Astrocyte (in vitro differentiated cells and primary cell): ENCODE measurements at regions not wholly inside any gene's neighbourhood (a gene's known extent, or its start where the extent isn't known, plus 50 kb on each side); places are given as distances from the start of the nearest gene placed in this dataset.

ENCODE experiments used
- DNase-seq: peaks from one replicate; pipeline ENCODE4 v3.0.0-alpha.2; 2010; ENCODE audit warnings: low read depth
- FAIRE-seq: peaks from 2 replicates; lab custom pipeline; 2011; peaks lifted over from hg19 to GRCh38; lab: Jason Lieb, UNC
- H2AFZ ChIP-seq: 2 replicates; pipeline ENCODE4 v1.6.0; 2012; ENCODE audit warnings: low read depth, low read length, inconsistent platforms
- H3K27ac ChIP-seq: 2 replicates; pipeline ENCODE4 v1.5.1; 2011; ENCODE audit warnings: low read depth, low read length, inconsistent platforms
- H3K27me3 ChIP-seq: 2 replicates; pipeline ENCODE4 v1.6.0; 2011; ENCODE audit warnings: low read length, inconsistent platforms; ENCODE audit not compliant: insufficient read depth
- H3K36me3 ChIP-seq: 2 replicates; pipeline ENCODE4 v1.5.1; 2011; ENCODE audit warnings: low read length, inconsistent platforms; ENCODE audit not compliant: insufficient read depth
- H3K4me1 ChIP-seq: 2 replicates; pipeline ENCODE4 v1.5.1; 2011; ENCODE audit warnings: low read length, inconsistent platforms; ENCODE audit not compliant: insufficient read depth
- H3K4me2 ChIP-seq: 2 replicates; pipeline ENCODE4 v1.6.0; 2012; ENCODE audit warnings: low read length, inconsistent platforms
- H3K4me3 ChIP-seq: 2 replicates; pipeline ENCODE4 v1.5.1; 2011; ENCODE audit warnings: low read depth, mild to moderate bottlenecking, low read length, inconsistent platforms; ENCODE audit not compliant: insufficient read depth
- H3K79me2 ChIP-seq: 2 replicates; pipeline ENCODE4 v1.6.0; 2012; ENCODE audit warnings: mild to moderate bottlenecking, low read length, inconsistent platforms; ENCODE audit not compliant: insufficient read depth
- H3K9ac ChIP-seq: 2 replicates; pipeline ENCODE4 v1.6.0; 2012; ENCODE audit warnings: mild to moderate bottlenecking, low read length, inconsistent platforms
- H3K9me3 ChIP-seq: 2 replicates; pipeline ENCODE4 v1.5.1; 2012; ENCODE audit warnings: low read depth, mild to moderate bottlenecking, low read length, inconsistent platforms; ENCODE audit not compliant: insufficient read depth
- H4K20me1 ChIP-seq: 2 replicates; pipeline ENCODE4 v1.6.0; 2012; ENCODE audit warnings: low read length, inconsistent platforms; ENCODE audit not compliant: insufficient read depth
- H3K27ac Mint-ChIP-seq: one replicate; pipeline ENCODE4 v1.8.0; 2021; ENCODE audit warnings: mild to moderate bottlenecking, mixed read lengths; ENCODE audit not compliant: unreplicated experiment
- H3K27me3 Mint-ChIP-seq: one replicate; pipeline ENCODE4 v1.8.0; 2021; ENCODE audit warnings: low read depth, mixed read lengths; ENCODE audit not compliant: unreplicated experiment
- H3K36me3 Mint-ChIP-seq: one replicate; pipeline ENCODE4 v1.8.0; 2021; ENCODE audit warnings: low read depth, mixed read lengths; ENCODE audit not compliant: unreplicated experiment
- H3K4me1 Mint-ChIP-seq: one replicate; pipeline ENCODE4 v1.8.0; 2021; ENCODE audit warnings: low read depth, mixed read lengths; ENCODE audit not compliant: unreplicated experiment
- H3K4me3 Mint-ChIP-seq: one replicate; pipeline ENCODE4 v1.8.0; 2021; ENCODE audit warnings: mild to moderate bottlenecking, moderate library complexity, mixed read lengths; ENCODE audit not compliant: unreplicated experiment
- H3K9me3 Mint-ChIP-seq: one replicate; pipeline ENCODE4 v1.8.0; 2021; ENCODE audit warnings: mild to moderate bottlenecking, mixed read lengths; ENCODE audit not compliant: unreplicated experiment
- EZH2 ChIP-seq: IDR thresholded peaks from 2 replicates; pipeline ENCODE4 v1.6.1; 2012; ENCODE audit warnings: mild to moderate bottlenecking, low read length, inconsistent platforms; ENCODE audit not compliant: insufficient read depth
- TF ChIP-seq, protein P1 (sequence below): IDR thresholded peaks from 2 replicates; pipeline ENCODE4 v1.5.1; 2011; ENCODE audit warnings: low read depth, mild to moderate bottlenecking, inconsistent platforms, low read length, moderate library complexity; ENCODE audit not compliant: insufficient read depth

DNA sequence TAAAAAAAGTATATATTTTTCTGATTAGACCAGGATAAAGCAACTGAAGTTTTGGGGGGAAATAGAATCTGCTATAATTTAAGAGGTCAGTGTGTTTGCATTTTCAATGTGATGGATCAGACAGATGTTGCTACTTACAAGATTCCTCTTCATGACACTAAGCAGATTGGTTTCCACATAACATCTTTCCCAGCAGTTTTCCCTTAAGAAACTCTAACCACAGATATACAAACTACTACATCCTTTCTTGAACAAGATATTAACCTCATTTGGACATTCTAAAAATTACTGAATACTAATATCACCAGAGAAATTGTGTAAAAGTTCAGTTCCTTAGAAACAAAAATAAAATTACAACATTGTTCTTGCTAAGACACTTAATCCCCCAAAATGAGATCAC is 106.7 kb upstream of the GUCY1A1 start:
- no peaks in the 10 kb centered on the region for H4K20me1 ChIP-seq
- H3K4me1 ChIP-seq, result no peaks in the 10 kb centered on the region
- Mint-ChIP-seq H3K27me3 (no peaks in the 10 kb centered on the region), H3K4me1 (no peaks in the 10 kb centered on the region), H3K36me3 (no peaks in the 10 kb centered on the region), H3K9me3 (no peaks in the 10 kb centered on the region), H3K4me3 (no peak overlapping the region), H3K27ac (no peak overlapping the region)
- FAIRE-seq (no peak), DNase-seq (no peak)
- no peak overlapping the region for H3K4me2 ChIP-seq
- no peaks in the 10 kb centered on the region for H3K27me3 ChIP-seq
- H3K36me3 ChIP-seq, result no peaks in the 10 kb centered on the region
- H3K4me3 ChIP-seq, result no peak overlapping the region
- no peaks in the 10 kb centered on the region for H3K79me2 ChIP-seq
- no peaks in the 10 kb centered on the region for H3K9me3 ChIP-seq
- TF ChIP-seq EZH2, result no peak
- TF ChIP-seq, protein P1, sequence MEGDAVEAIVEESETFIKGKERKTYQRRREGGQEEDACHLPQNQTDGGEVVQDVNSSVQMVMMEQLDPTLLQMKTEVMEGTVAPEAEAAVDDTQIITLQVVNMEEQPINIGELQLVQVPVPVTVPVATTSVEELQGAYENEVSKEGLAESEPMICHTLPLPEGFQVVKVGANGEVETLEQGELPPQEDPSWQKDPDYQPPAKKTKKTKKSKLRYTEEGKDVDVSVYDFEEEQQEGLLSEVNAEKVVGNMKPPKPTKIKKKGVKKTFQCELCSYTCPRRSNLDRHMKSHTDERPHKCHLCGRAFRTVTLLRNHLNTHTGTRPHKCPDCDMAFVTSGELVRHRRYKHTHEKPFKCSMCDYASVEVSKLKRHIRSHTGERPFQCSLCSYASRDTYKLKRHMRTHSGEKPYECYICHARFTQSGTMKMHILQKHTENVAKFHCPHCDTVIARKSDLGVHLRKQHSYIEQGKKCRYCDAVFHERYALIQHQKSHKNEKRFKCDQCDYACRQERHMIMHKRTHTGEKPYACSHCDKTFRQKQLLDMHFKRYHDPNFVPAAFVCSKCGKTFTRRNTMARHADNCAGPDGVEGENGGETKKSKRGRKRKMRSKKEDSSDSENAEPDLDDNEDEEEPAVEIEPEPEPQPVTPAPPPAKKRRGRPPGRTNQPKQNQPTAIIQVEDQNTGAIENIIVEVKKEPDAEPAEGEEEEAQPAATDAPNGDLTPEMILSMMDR, result no peak
- no peak overlapping the region for H2AFZ ChIP-seq
- H3K9ac ChIP-seq, result no peak overlapping the region
- no peak overlapping the region for H3K27ac ChIP-seq

DNA sequence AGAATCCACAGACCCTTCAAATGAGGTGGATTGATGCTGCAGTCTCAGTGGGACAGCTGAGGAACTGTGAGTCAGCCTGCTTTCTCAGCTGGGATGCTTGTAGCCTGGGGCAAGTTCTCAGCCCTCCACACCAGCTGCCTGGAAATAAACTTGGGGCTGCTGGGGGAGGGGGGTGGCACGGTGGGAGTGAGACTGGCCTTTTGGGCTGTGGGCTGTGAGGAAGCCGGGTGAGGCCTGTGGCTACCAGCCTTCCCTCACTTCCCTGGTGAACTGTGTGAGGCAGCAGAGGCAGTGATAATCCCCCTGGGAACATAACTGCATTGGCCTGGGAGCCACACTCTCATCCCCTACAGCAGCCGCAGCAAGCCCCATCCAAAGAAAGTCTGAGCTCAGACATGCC is 114.5 kb upstream of the GUCY1A1 start:
- DNase-seq, result peak; percentile 30
- no peaks in the 10 kb centered on the region for H3K27me3 Mint-ChIP-seq
- Histone ChIP-seq H3K27ac (no peak overlapping the region), H3K27me3 (no peaks in the 10 kb centered on the region), H3K9me3 (no peaks in the 10 kb centered on the region), H3K9ac (no peak overlapping the region), H3K4me1 (no peaks in the 10 kb centered on the region), H3K36me3 (no peaks in the 10 kb centered on the region), H3K4me2 (no peak overlapping the region), H2AFZ (no peak overlapping the region), H3K4me3 (no peak overlapping the region), H3K79me2 (no peaks in the 10 kb centered on the region), H4K20me1 (no peaks in the 10 kb centered on the region)
- TF ChIP-seq, protein P1, result no peak
- no peak for TF ChIP-seq EZH2
- H3K9me3 Mint-ChIP-seq, result peaks cover 12% of the 10 kb centered on the region
- no peak overlapping the region for H3K27ac Mint-ChIP-seq
- no peak for FAIRE-seq
- H3K4me3 Mint-ChIP-seq, result no peak overlapping the region
- peaks cover 5% of the 10 kb centered on the region for H3K4me1 Mint-ChIP-seq
- no peaks in the 10 kb centered on the region for H3K36me3 Mint-ChIP-seq

DNA sequence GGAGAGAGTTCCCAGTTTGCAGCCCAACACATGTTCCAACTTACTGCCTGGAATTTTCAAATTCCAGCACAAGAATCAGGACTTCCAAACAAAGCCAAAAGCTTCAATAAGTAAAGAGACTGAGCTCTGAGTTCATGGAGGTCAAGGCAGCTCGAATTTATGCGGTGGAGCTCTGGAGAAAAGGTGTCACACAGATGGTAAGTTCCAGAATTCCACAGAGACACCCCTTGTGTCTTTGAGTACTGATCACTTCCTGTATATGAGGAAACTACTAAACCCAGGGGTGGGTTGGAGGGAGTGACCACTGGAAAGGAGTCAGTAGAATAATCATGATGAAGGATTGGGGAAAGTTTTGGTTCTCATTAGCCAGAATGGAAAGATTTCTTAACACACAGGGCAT is 118.5 kb upstream of the GUCY1A1 start:
- Histone ChIP-seq H3K27me3 (no peaks in the 10 kb centered on the region), H3K4me3 (no peak overlapping the region), H3K9ac (no peak overlapping the region), H4K20me1 (no peaks in the 10 kb centered on the region), H2AFZ (no peak overlapping the region), H3K9me3 (peaks cover 5% of the 10 kb centered on the region), H3K36me3 (no peaks in the 10 kb centered on the region), H3K4me1 (peaks cover 3% of the 10 kb centered on the region), H3K4me2 (no peak overlapping the region), H3K27ac (no peak overlapping the region), H3K79me2 (no peaks in the 10 kb centered on the region)
- FAIRE-seq (no peak), DNase-seq (peak; percentile 20)
- H3K4me1 Mint-ChIP-seq, result peaks cover 5% of the 10 kb centered on the region
- no peaks in the 10 kb centered on the region for H3K36me3 Mint-ChIP-seq
- peaks cover 9% of the 10 kb centered on the region for H3K9me3 Mint-ChIP-seq
- H3K27me3 Mint-ChIP-seq, result no peaks in the 10 kb centered on the region
- H3K27ac Mint-ChIP-seq, result no peak overlapping the region
- H3K4me3 Mint-ChIP-seq, result no peak overlapping the region
- TF ChIP-seq, protein P1, result no peak
- TF ChIP-seq EZH2, result no peak
